ENCODE measurements at regions not wholly inside any gene's neighbourhood (a gene's known extent, or its start where the extent isn't known, plus 50 kb on each side); places are given as distances from the start of the nearest gene placed in this dataset.
"Not testable (repeated sequence)": the region's sequence is repeated elsewhere in the genome, so short reads cannot be mapped to it uniquely, and the experiment has no call there.

DNA sequence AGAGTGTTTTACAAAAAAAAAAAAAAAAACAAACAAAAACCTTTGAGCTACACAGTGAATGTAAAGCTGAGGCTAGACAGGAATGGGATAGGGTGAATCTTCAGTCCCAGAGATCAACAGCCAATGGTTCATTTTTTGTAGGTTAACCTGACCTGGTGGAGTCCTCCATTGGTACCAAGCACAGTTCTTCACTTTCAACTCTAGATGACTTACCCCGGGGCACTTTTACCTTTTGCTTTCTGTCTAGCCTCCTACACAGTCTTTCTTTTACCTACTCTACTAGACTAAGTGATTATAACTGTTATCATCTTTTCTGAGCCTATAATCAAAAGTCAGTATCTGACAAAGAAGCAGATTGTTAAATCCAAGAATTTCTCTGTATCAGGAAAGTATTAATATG is 50.9 kb downstream of the ANXA2R start:
- DNase-seq (ENCODE audit: low spot score): no peak

DNA sequence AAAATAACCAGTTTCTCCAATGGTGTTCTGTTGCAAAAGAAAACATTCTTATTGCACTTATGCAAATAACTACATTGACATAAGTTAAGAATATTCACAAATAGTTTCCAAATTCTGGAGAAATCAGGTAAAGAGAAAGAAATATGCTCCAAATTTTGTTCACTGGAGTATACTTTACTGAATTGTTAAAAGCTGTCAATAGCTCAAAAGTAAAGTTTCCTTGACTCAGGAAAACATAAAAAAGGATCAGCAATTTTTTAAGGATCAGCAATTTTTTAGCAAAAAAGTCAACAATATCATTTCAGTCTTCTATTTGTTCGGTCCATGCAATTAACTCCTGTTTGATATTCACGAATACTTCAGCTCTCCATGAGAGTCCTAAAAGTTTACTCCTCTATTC is 51.6 kb downstream of the ANXA2R start:
- no peak for DNase-seq (ENCODE audit: low spot score)

DNA sequence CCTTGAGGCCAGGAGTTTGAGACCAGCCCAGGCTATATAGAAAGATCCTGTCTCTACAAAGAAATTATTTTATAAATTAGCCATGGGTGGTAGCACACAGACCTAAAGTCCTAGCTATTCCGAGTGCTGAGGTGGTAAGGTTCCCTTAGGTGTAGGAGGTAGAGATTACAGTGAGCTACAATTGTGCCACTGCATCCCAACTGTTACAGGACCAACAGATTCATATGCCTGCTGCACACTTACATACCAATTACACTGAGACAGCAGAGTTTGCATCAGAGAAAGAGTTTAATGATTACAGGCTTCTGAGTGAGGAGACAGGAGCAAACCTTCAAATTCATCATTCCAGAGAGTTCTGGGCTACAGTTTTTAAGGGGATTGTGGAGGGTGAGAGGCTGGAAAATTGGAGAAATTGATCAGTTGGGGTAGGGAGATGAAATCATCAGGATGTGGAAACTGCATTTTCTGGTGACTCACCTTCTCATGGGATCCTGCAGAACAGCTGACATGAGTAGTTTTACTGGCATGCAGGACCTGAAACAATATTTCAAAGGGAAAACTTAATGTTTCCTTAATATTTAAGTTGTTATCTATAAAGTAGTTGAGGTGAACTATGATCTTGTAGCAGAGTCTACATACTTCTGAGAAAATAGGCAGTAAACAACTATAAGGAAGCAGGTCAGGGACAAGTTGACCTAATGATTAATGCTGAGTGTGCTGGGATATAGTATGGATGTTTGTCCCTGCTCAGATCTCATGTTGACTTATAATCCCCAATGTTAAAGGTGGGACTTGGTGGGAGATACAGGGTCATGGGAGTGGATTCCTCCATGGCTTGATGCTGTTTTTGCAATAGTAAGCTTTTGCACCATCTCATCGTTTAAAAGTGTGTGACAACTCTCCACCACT is 54.7 kb downstream of the ANXA2R start:
- no peak for DNase-seq (ENCODE audit: low spot score)

DNA sequence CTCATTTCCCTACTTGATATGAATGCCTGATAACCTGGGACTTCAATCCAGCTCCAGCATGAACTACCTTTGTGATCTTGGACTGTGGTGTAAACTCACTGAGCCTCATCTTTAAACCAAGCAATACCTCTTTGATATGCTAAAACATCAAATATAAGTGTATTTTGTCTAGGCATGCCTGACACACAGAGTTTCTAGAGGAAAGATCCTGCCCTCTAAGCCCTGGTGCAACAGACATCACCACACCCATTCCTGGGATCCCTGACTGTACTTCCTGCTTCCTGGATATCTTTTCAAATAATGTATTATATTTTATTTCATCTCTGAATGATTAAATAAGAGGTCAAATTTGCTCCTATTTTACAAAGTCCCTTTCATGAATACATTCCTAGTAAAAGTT is 55.8 kb downstream of the ANXA2R start:
- no peak for DNase-seq (ENCODE audit: low spot score)

DNA sequence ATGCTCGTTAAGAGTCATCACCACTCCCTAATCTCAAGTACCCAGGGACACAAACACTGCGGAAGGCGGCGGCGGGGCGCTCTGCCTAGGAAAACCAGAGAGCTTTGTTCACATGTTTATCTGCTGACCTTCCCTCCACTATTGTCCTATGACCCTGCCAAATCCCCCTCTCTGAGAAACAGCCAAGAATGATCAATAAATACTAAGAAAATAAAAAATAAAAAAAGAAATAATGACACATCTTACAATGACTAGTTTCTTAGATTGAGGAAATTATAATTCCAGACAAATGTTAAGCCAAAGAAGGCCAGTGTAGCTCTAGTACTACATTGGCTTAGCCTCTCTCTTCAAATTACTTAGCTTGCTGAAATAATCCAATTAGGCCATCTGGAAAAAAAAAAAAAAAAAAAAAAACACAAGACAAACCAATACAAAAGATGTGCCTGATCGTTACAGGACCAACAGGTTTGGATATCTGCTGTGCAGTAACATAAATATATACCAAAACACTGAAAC is 58.0 kb downstream of the ANXA2R start:
- no peak for DNase-seq (ENCODE audit: low spot score)

DNA sequence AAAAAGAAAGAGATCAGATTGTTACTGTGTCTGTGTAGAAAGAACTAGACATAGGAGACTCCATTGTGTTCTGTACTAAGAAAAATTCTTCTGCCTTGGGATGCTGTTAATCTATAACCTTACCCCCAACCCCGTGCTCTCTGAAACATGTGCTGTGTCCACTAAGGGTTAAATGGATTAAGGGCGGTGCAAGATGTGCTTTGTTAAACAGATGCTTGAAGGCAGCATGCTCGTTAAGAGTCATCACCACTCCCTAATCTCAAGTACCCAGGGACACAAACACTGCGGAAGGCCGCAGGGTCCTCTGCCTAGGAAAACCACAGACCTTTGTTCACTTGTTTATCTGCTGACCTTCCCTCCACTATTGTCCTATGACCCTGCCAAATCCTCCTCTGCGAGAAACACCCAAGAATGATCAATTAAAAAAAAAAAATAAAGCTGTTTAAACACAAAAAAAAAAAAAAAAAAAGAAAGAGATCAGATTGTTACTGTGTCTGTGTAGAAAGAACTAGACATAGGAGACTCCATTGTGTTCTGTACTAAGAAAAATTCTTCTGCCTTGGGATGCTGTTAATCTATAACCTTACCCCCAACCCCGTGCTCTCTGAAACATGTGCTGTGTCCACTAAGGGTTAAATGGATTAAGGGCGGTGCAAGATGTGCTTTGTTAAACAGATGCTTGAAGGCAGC is 58.6 kb downstream of the ANXA2R start:
- not testable (repeated sequence) for DNase-seq (ENCODE audit: low spot score)

DNA sequence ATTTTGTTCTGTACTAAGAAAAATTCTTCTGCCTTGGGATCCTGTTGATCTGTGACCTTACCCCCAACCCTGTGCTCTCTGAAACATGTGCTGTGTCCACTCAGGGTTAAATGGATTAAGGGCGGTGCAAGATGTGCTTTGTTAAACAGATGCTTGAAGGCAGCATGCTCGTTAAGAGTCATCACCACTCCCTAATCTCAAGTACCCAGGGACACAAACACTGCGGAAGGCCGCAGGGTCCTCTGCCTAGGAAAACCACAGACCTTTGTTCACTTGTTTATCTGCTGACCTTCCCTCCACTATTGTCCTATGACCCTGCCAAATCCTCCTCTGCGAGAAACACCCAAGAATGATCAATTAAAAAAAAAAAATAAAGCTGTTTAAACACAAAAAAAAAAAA is 59.1 kb downstream of the ANXA2R start:
- DNase-seq (ENCODE audit: low spot score): not testable (repeated sequence)

DNA sequence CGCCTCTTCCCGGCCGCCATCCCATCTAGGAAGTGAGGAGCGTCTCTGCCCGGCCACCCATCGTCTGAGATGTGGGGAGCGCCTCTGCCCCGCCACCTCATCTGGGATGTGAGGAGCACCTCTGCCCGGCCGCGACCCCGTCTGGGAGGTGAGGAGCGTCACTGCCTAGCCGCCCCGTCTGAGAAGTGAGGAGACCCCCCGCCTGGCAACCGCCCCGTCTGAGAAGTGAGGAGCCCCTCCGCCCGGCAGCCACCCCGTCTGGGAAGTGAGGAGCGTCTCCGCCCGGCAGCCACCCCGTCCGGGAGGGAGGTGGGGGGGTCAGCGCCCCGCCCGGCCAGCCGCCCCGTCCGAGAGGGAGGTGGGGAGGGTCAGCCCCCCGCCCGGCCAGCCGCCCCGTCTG is 59.7 kb downstream of the ANXA2R start:
- DNase-seq (ENCODE audit: low spot score): not testable (repeated sequence)

DNA sequence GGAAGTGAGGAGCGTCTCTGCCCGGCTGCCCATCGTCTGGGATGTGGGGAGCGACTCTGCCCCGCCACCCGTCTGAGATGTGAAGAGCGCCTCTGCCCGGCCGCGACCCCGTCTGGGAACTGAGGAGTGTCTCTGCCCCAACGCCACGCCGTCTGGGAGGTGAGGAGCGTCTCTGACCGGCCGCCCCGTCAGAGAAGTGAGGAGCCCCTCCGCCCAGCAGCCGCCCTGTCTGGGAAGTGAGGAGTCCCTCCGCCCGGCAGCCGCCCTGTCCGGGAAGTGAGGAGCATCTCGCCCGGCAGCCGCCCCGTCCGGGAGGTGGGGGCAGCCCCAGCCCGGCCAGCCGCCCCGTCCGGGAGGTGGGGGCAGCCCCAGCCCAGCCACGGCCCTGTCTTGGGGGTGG is 60.9 kb downstream of the ANXA2R start:
- not testable (repeated sequence) for DNase-seq (ENCODE audit: low spot score)

DNA sequence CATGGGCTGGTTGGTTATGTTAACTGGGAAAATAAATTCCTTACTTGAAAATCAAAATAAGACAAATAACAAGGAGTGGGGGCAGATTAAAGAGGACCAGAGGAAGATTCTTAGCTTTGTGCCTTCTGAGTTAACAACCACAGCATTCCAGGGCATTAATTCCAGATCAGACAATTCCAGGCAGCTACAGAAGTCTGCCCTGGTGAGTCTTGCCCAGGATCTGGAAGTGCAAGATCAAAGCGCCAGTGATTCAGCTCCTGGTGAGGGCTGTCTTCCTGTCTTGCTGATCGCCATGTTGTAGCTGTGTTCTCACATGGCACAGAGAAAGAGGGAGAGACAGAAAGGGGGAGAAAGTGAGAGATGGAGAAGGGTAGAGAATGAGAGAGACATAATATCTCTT is 65.6 kb downstream of the ANXA2R start:
- DNase-seq (ENCODE audit: low spot score): no peak

DNA sequence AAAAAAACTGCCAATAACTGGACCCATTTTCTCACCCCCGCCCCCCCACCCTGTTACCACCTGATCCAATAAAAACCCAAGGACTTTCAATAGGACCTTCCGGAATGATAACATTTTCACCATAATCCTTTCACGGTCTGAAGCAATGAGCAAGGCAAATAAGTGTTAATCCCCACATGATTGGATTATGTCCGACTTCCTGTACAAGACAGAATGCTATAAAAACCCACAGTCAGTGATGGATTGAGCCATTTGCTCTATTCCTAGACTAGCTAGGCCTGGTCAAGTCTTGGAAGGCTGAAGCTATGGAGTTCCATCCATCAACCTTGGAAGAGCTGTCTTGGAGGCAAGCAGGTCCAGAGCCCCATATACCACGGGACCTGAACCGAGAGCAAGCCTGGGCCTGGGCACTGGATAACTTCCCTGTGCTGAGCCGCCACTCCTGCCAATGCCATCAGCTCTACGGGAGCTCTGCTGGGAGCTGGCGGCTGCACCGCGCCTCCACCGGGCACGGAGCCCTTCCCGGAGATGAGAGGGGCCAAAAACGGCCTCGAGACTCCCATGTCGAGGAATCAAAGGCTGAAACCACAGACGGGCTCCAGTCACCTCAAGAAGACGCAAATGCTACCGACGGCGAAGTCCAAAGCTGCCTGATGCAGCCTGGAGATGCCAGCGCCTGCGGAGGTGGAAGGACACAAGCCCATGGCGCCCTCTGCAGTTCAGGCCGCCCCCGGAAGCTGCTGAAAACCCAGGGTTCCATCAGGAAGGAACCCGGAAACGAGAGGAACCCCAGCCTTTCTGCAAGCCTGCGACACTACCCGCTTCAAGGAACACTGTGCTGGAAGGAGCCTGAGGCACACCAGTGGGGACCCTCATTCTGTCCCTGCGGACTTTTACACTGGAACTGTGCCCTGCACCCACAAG is 69.2 kb downstream of the ANXA2R start:
- DNase-seq (ENCODE audit: low spot score): no peak

DNA sequence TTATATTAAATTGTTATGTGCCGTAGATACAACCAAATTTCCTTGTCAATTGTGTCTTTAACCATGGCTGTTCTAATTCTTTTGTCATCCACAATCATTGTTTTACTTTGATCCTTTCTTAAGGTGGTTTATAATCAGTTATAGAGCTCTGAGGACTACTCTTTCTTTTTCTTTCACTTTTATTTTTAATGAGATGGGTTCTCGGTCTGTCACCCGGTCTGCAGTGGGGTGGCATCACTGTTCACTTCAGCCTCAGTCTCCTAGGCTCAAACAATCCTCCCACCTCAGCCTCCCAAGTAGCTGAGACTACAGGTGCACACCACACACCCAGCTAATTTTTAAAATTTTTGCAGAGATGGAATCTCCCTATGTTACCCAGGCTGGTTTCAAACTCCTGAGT is 74.2 kb downstream of the ANXA2R start:
- no peak for DNase-seq (ENCODE audit: low spot score)

DNA sequence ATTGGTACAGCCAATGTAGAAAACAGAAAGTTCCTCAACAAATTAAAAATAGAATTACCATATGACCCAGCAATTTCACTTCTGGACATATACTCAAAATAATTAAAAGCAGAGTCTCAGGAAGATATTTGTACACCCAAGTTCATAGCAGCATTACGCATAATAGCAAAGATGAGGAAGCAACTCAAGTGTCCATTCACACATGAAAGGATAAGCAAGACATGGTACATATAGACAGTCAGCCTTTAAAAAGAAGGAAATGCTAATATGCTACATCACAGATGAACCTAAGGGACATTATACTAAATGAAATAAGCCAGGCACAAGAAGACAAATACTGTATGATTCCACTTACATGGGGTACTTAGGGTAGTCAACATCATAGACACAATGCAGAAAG is 76.7 kb downstream of the ANXA2R start:
- DNase-seq (ENCODE audit: low spot score): no peak

DNA sequence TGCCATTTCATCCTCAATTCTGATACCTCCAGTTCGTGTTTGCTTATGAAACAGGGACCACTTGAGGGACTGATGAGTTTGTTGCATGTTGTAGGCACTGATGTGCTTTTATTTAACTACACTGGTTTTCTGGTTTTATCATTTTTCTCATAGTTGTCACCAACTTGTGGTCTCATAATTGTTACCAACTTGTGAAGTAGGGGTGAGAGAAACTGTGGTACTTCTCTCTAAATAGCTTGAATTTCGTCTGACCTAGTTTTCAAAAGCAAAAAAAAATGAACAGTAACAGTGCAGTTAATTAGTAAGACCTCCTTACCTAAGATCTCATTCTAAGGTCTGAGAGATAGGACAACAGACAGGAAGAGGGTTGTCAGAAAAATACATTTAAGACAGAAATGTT is 78.0 kb downstream of the ANXA2R start:
- DNase-seq (ENCODE audit: low spot score): no peak

DNA sequence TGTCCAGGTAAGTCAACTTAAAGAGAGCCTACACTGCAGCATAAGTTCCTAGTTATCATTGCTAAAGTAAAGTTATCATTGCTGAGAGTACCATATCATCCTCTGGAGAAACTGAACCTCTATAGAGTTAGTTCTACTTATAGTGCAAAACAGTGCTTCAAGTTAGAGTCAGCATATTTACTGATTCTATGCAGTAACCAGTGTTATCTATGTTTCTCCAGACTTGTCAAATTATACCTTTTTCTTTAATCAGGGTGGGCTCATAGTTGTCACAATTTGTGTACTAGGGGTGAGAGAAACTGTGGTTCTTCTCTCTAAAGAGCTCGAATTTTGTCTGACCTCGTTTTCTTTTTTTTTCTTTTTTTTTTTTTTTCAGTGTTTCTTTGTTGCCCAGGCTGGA is 79.6 kb downstream of the ANXA2R start:
- no peak for DNase-seq (ENCODE audit: low spot score)

DNA sequence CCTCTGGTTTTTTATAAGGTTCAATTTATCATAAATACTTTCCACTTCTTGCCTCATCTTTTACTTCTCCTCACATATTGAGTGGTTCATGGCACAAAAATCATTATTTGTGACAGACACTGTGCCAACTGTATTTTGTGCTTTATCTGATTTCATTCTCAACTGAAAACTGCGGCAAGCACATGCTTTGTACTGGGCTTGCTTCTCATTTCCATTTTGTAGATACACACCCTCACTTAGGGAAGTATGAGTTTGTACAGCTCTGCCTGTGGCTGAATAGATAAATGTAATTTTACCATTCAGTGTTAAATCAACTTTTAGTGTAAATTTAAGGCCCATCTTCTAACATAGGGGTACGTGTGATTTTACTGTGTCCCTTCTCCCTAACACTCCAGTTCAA is 83.6 kb downstream of the ANXA2R start:
- DNase-seq (ENCODE audit: low spot score): no peak

DNA sequence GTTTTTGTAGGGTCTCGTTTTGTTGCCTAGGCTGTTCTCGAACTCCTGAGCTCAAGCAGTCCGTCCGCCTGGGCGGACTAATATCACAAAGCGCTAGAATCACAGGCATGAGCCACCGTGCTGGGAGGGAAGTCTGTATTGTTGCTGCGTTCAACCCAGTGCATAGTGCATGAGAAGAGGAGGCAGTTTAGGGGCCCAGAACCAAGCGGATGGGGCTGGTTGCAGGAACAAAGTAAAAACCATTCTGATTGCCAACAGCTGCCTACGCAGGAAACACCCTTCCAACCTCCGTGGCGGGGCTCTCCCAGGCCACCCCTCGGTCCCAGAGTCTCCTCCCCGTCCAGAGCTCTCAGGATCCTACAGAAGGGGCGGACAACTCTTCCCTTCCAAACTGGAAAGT is 87.1 kb downstream of the ANXA2R start:
- no peak for DNase-seq (ENCODE audit: low spot score)

DNA sequence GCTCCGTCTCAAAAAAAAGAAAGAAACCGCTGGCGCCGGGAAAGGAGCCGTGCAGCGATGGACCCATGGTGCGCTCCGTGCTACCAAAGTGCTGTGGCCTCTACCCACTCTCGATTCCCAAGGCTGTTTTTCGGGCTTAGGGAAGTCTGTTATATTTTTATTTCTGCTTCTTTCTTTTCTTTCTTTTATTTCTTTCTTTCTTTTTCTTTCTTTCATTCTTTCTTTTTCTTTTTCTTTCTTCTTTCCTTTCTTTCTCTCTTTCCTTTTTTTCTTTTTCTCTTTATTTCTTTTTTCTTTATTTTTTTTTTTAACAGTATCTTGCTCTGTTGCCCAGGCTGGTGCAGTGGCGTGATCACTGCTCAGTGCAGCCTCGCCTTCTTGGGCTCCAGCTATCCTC is 87.5 kb downstream of the ANXA2R start:
- DNase-seq (ENCODE audit: low spot score): no peak

DNA sequence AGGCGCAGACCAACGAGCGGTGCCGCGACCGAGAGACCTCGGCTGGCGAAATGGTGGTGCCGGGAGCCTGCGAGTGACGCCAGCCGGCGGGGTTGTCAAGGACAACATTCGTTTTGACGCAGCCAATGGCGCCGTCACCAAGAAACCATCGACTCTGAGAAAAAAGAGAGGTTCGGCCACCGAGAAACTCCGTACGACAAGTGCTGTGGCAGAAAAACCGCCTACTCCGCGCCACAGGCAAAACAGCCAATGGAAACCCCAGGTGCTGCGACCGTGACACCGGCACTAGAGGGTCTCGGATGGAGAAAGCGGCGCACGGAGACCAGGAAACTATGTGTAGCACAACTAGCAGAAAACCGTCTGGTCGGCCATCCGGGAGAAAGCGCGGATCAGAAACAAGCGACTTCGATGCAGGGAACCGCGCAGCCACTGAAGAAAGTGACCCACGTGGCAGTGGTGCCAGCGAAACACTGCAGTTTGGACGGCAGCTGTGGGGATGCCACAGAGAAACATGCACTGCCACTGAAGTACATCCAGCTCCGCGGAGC is 88.8 kb downstream of the ANXA2R start:
- DNase-seq (ENCODE audit: low spot score): peak; percentile 40

DNA sequence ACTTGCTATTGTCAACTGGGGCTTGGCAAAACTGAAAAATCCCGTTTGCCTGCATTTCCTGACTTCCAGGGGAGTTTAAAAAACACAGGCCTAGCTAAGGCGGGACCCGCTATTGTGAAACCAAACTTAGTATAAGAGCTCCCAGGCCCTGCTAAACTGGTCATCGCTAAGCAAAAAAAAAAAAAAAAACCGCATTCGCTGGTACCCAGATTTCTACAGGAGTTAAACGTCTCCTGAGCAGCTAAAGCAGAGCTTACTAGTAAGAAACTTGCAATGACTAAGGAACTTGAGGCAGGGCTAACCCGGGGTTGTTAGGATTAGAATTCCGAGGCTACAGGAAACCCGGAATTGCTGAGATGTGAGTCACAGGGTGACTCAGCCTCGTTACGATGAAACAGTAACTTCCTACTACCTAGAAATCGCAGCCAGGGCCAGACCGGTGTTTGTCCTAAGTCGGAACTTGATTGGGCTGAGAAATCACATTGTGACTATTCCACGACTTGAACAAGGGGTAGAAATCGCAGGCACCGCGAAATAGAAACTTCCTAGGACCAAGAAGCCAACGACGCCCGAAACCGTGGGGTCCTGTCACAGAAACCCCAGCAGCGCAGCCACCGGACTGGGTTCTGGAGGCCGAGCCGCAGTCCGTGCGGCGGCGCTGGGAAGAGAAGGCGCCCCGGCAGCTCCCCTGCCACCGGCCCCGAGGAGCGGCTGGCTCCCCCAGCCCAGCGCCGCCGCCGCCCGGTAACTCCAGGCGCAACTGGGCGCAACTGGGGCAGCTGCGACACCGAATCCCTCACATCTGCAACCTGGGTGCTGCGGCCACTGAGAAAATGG is 89.4 kb downstream of the ANXA2R start:
- peak; percentile 47 for DNase-seq (ENCODE audit: low spot score)

DNA sequence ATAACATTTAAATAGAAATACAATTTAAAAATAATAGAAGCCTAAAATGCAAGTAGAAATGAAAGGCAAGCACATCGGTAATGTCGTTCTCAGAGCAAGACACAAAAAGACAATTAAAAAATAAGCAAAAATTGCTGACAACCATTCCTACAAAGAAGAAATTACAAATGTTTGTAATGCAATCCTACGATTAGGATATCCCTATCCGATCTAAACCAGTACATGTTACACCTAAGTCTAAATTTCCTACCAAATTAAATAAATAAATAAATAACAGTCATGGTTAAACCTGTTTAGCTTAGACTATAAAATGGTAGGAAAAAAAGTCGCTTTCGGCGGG is 90.0 kb downstream of the ANXA2R start:
- DNase-seq (ENCODE audit: low spot score): no peak
